Gastrocnemius medialis (tissue), 4 donors: ENCODE measurements at regions not wholly inside any gene's neighbourhood (a gene's known extent, or its start where the extent isn't known, plus 50 kb on each side); places are given as distances from the start of the nearest gene placed in this dataset.
A peak's percentile ranks its signal among the peaks of the same experiment; 100 is the strongest.

ENCODE experiments used
- ATAC-seq, 2 donors: fragments of 150-250 bp; one replicate each; pipeline ENCODE4 v1.9.1; 2016
- DNase-seq, 2 donors: peaks; one replicate each; pipeline ENCODE4 v3.0.0-alpha.2; 2019
- H3K27ac ChIP-seq, 4 donors: fragments of 200-600 bp; sonication (generic); 1 replicate in 1 of 4; 2 replicates in 3 of 4; pipeline ENCODE4 v1.5.1; 2016 to 2018; ENCODE audit warnings: mild to moderate bottlenecking in 2 of 4, moderate library complexity in 1 of 4
- H3K27me3 ChIP-seq, 3 donors: fragments of 200-600 bp; sonication (generic) in 2 of 3; 1 replicate in 1 of 3; 2 replicates in 2 of 3; pipeline versions ENCODE4 v1.5.1 to v1.6.0; 2016 to 2019; ENCODE audit warnings: mild to moderate bottlenecking in 1 of 3, moderate library complexity in 1 of 3
- H3K36me3 ChIP-seq, 2 donors: fragments of 200-600 bp; sonication (generic) in 1 of 2; one replicate each; pipeline ENCODE4 v1.5.1; 2017 to 2018
- H3K4me1 ChIP-seq, 2 donors: fragments of 200-600 bp; sonication (generic) in 1 of 2; one replicate each; pipeline ENCODE4 v1.5.1; 2016 to 2017; ENCODE audit warnings: mild to moderate bottlenecking in 2 of 2
- H3K4me3 ChIP-seq, 4 donors: fragments of 200-600 bp; sonication (generic) in 3 of 4; 1 replicate in 1 of 4; 2 replicates in 3 of 4; pipeline ENCODE4 v1.5.1; 2016 to 2019; ENCODE audit warnings: mild to moderate bottlenecking in 2 of 4
- H3K9me3 ChIP-seq, 3 donors: fragments of 200-600 bp; sonication (generic) in 2 of 3; 1 replicate in 1 of 3; 2 replicates in 2 of 3; pipeline ENCODE4 v1.5.1; 2016 to 2019
- CTCF ChIP-seq, 5 experiments: fragments of 450-650 bp in 3 of 5; fragments of 200-600 bp in 2 of 5; sonication (generic) in 2 of 5; IDR thresholded peaks in 4 of 5; conservative IDR thresholded peaks in 1 of 5; 1 replicate in 4 of 5; 2 replicates in 1 of 5; pipeline ENCODE4 v1.5.1; 2016 to 2019; ENCODE audit warnings: antibody characterized with exemption in 5 of 5, mild to moderate bottlenecking in 3 of 5, moderate library complexity in 3 of 5
- POLR2A ChIP-seq, 2 donors: fragments of 450-650 bp; IDR thresholded peaks; one replicate each; pipeline ENCODE4 v1.6.1; 2017; ENCODE audit warnings: antibody characterized with exemption in 2 of 2, mild to moderate bottlenecking in 2 of 2, moderate library complexity in 2 of 2
- in situ Hi-C, 4 donors: fragments of 200-750 bp; cut with MboI; loops; one replicate each; pipeline versions ENCODE4 v1.15.0 to v1.8.0; 2017; ENCODE audit warnings: low sequenced_read_pairs in 4 of 4
- intact Hi-C: fragments of 100-400 bp; cut with DNase I; formaldehyde crosslinking; loops from one replicate; pipeline ENCODE4 v1.15.1; 2023; ENCODE audit warnings: low total_unique reads

- Histone ChIP-seq H3K27me3 (no peaks in the 10 kb centered on the region), H3K9me3 (no peaks in the 10 kb centered on the region), H3K4me1 (peaks cover 0 to 7% of the 10 kb centered on the region in 2 donors), H3K36me3 (no peaks in the 10 kb centered on the region), H3K27ac (no peak overlapping the region), H3K4me3 (no peak overlapping the region)
- no peak for ATAC-seq
- in situ Hi-C loops = no loop called here
- intact Hi-C loops = no loop called here
- DNase-seq = no peak
- TF ChIP-seq CTCF (IDR thresholded peaks at IDR 0.05 in 4 of 5, conservative IDR thresholded peaks at IDR 0.05 in 1 of 5) (no peak), POLR2A (IDR thresholded peaks at IDR 0.05) (no peak)
Measured at GRCh38 chr6:144929262-144929661, 644.1 kb downstream of the UTRN start.

GRCh38 chr6:144931172-144932035 lies 646.3 kb downstream of the UTRN start:
- no peaks in the 10 kb centered on the region for H3K36me3 ChIP-seq
- peaks cover 0 to 7% of the 10 kb centered on the region in 2 donors for H3K4me1 ChIP-seq
- H3K27me3 ChIP-seq = no peaks in the 10 kb centered on the region
- in situ Hi-C loops (loop anchor here in 1 of 4 donors (10.0 kb wide), 1 partner anchor 347 kb away; no protein-coding TSS in a partner anchor), intact Hi-C loops (loop anchor here (5.0 kb wide), 1 partner anchor 349 kb away; no protein-coding TSS in a partner anchor)
- TF ChIP-seq CTCF (IDR thresholded peaks at IDR 0.05 in 4 of 5, conservative IDR thresholded peaks at IDR 0.05 in 1 of 5) (peak in 2 of 5 experiments; percentile 42 to 47), POLR2A (IDR thresholded peaks at IDR 0.05) (no peak)
- ATAC-seq (no peak), DNase-seq (no peak)
- no peak overlapping the region for H3K27ac ChIP-seq
- H3K9me3 ChIP-seq = no peaks in the 10 kb centered on the region
- no peak overlapping the region for H3K4me3 ChIP-seq

GRCh38 chr6:144932621-144933020 lies 647.5 kb downstream of the UTRN start:
- Histone ChIP-seq H3K9me3 (no peaks in the 10 kb centered on the region), H3K36me3 (no peaks in the 10 kb centered on the region), H3K4me1 (peaks cover 0 to 7% of the 10 kb centered on the region in 2 donors), H3K27me3 (no peaks in the 10 kb centered on the region), H3K4me3 (no peak overlapping the region), H3K27ac (no peak overlapping the region)
- intact Hi-C loops = loop anchor here (5.0 kb wide), 1 partner anchor 350 kb away; no protein-coding TSS in a partner anchor
- DNase-seq (no peak), ATAC-seq (no peak)
- in situ Hi-C loops = loop anchor here in 1 of 4 donors (10.0 kb wide), 1 partner anchor 348 kb away; no protein-coding TSS in a partner anchor
- no peak for TF ChIP-seq POLR2A (IDR thresholded peaks at IDR 0.05)
- TF ChIP-seq CTCF (IDR thresholded peaks at IDR 0.05 in 4 of 5, conservative IDR thresholded peaks at IDR 0.05 in 1 of 5) = no peak

- no peak overlapping the region for H3K4me3 ChIP-seq
- ATAC-seq = no peak
- H3K4me1 ChIP-seq = no peaks in the 10 kb centered on the region
- no peaks in the 10 kb centered on the region for H3K27me3 ChIP-seq
- H3K9me3 ChIP-seq = no peaks in the 10 kb centered on the region
- intact Hi-C loops = no loop called here
- H3K36me3 ChIP-seq = no peaks in the 10 kb centered on the region
- H3K27ac ChIP-seq = no peak overlapping the region
- no peak for DNase-seq
- in situ Hi-C loops = loop anchor here in 1 of 4 donors (10.0 kb wide), 1 partner anchor 350 kb away; no protein-coding TSS in a partner anchor
- TF ChIP-seq CTCF (IDR thresholded peaks at IDR 0.05 in 4 of 5, conservative IDR thresholded peaks at IDR 0.05 in 1 of 5) = no peak
- no peak for TF ChIP-seq POLR2A (IDR thresholded peaks at IDR 0.05)
Measured at GRCh38 chr6:144935181-144935580, 650.0 kb downstream of the UTRN start.
